WI38 (cell line): ENCODE measurements at regions not wholly inside any gene's neighbourhood (a gene's known extent, or its start where the extent isn't known, plus 50 kb on each side); places are given as distances from the start of the nearest gene placed in this dataset.

Experiments
- H3K4me3 ChIP-seq: 2 replicates; pipeline ENCODE4 v1.5.1; 2011; ENCODE audit warnings: low read depth, mild to moderate bottlenecking, control low read depth, low read length
- CTCF ChIP-seq: IDR thresholded peaks from 2 replicates; pipeline ENCODE4 v1.5.1; 2012; ENCODE audit warnings: low read depth, mild to moderate bottlenecking, control low read depth, low read length

- TF ChIP-seq CTCF: no peak
- no peak overlapping the region for H3K4me3 ChIP-seq
Measured at GRCh38 chr4:157425897-157426296, 205.4 kb downstream of the GRIA2 start.

- TF ChIP-seq CTCF: no peak
- no peak overlapping the region for H3K4me3 ChIP-seq
Measured at GRCh38 chr4:157423526-157424020, 203.0 kb downstream of the GRIA2 start.

DNA sequence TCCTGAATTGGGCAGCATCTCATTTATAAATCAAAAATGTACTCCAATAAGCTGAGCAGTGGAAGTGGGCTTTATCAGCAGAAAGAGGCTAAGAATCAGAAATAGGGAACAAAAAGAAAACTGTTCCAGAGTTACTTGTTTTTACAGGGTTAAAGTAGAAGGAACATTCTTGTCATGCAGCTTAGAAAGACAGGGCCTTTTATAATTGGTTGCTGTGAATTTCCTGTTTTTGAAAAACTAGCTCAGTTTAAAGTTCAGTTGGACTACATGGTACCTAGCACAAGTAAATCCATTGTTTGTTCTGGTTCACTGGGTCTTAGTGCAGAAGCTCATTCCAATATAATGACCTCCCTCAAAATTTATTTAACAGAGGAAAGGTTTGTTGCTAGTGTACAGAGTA lies 200.8 kb downstream of the GRIA2 start:
- no peak for TF ChIP-seq CTCF
- no peak overlapping the region for H3K4me3 ChIP-seq
